ENCODE measurements at regions not wholly inside any gene's neighbourhood (a gene's known extent, or its start where the extent isn't known, plus 50 kb on each side); places are given as distances from the start of the nearest gene placed in this dataset.

DNA sequence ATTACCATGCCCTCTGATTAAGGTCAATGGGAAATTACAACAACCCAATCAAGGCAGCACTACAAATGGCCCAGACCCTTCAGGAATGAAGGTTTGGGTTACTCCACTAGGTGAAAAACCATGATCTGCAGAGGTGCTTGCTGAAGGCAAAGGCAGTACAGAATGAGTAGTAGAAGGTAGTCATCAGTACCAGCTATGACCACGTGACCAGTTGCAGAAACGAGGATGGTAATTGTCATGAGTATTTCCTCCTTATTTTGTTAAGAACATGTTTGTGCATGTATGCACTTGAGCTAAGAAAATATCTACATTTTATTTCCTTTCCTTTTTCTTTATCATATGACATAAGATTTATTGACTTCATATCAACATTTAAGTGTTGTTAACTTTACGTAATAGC is 607.1 kb downstream of the KCNT2 start:
- no peak for DNase-seq

DNA sequence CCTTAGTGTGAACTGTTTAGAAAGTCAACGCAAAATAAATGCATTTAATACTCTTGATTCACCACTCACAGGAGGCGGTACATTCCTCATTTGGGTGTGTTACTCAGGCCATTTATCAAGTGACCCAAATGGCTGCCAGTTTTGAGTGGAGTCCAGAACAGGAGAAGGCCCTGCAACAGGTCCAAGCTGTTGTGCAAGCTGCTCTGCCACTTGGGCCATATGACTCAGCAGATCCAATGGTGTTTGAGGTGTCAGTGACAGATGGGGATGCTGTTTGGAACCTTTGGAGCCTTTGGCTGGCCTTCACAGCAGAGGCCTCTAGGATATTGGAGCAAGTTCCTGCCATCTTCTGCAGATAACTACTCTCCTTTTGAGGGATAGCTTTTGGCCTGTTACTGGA is 609.2 kb downstream of the KCNT2 start:
- no peak for DNase-seq

DNA sequence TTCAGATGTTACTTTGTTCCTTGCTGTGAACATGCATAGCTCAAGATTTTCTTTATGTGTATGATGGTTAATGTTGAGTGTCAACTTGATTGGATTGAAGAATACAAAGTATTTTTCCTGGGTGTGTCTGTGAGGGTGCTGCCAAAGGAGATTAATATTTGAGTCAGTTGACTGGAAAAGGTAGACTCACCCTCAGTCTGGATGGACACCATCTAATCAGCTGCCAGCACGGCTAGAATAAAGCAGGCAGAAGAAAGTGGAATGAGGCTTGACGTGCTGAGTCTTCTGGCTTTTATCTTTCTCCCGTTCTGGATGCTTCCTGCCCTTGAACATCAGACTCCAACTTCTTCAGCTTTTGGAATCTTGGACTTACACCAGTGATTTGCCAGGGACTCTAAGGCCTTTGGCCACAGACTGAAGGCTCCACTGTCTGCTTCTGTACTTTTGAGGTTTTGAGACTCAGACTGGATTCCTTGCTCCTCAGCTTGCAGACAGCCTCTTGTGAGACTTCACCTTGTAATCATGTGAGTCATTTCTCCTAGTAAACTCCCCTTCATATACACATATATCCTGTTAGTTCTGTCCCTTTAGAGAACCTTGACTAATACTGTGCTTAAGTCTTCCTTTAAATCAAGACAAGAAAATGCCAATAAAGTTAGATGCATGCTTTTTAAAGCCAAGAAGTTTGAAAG is 626.6 kb downstream of the KCNT2 start:
- DNase-seq = peak; percentile 9

DNA sequence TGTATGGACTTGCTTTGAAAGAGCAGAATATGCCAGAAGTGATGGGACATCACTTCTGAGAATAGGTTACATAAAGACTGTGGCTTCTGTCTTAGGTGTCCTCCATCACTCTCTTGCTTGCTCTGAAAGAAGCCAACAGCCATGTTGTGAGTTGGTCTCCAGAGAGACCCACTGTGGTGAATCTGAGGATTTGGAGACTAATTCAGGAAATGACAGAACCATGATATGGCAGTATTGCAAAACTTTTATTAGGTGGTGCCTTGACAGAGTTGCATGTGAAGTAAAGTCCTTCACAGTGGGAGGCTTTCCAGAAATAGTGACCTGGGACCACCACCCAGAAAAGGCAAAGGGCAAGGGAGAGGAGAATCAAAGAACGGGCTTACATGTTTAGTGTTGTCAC is 628.6 kb downstream of the KCNT2 start:
- no peak for DNase-seq

DNA sequence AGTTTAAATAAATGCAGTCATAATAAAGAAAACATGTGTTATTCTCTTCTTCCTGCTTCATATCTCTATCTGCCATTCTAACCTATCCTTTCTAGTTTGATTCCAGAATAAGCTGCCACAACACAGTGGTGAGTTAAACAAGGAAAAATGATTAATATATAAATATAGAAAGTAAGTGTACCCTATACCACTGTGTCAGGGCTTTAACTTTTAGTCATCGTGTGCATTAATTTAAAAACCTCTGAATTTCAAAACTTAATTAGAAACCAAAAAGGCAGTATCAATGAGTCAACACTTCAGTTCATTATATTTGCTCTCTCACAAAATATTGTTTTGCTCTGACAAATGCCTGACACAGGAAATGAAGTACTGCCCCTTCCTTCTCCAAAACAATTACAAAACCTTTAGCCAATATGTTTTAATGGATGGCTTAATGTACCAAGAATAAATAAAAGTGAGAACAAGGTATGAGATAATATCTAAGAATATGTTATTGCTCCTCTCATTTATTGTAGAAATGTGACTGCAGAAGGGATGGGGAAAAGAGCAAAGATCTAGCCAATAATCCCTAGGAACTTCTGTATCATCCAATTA is 634.8 kb downstream of the KCNT2 start:
- DNase-seq = no peak

DNA sequence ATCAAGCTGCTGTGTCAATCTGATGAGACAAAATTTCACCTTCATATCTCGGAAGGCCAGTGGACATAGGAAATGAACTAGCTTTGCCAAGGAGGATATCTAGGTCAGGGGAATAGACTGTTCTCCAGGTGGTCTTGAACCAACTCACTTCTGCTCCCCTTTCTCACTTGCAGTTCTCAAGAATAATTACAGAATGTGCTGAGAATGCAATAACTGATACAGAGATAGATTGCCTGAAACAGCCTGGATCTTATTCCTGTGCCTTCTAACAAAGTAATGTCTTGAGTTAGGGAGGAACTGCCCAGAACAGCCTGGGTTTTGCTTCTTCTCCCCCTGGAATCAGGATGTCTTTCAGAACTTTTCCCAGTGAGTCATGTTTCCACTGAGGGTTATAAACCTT is 636.7 kb downstream of the KCNT2 start:
- peak; percentile 4 for DNase-seq

DNA sequence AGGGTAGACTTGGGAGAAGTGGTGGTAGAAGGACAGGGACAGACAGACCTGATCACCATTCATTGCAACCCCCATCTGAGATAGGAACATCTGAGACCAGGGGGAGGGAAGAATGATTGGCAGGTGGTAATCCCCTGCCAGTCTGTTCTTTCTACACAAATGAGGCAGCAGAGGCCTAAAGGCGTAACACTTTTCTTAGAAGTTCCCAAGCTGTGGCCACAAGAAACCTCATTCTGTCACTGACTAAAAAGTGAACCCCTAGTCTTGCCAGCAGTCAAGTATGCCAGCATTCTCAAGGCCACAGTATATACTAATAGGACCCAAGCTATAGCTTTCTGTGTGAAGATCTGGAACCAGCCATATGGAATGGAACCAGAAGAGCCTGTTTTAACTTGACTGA is 638.0 kb downstream of the KCNT2 start:
- no peak for DNase-seq

DNA sequence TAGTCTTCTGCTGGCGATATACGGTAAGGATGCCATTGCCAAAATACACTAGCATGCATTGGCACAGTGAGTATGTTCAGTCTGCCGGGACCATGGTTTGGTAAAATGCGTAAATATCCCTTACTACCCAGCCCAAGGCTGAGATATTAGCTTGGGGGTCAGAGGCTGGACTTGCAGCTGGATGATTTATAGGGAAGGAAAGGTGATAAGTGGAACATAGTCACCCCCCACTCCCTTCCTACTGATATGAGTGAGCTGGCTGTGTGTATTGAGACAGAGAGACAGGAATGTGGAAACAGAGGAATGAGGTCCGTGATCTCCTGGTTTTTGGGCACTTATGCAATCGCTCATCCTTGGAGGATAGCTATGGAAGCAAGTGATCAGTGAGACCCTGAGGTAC is 642.8 kb downstream of the KCNT2 start:
- no peak for DNase-seq

DNA sequence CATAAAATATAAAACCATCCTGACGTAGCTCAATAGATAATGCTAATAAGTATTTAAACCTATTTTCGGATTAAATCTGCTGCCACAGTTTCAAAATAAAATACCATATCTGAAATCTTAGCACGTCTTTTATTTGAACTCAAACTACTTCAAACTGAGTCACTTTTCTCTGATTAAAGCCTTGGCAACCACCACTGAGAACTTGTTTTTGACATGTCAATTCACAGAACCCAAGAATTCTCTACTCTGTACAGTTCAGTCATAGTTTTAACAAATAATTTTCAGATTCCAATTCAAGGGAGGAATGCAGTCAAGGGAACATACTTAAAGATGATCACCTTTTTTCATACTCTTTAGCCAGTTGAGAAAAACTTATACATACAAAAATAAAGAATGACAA is 643.2 kb downstream of the KCNT2 start:
- DNase-seq = no peak

DNA sequence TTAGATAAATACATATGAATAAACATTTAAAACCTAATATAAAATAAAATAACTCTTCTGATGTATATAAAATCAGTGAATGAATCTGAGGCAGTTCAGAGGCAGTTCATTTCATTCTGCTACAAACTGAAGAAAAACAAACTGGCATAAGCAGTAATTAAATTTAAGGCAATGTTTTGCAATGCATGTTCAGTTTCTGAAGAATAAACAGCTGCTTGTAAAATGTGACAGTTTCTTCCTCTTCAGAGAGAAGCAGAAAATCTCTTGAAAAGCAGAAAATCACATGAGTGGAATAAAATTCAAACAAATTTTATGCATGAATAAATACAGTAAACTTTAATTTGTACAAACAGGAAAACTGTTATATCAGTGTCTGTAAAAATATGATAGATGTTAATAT is 643.7 kb downstream of the KCNT2 start:
- no peak for DNase-seq

DNA sequence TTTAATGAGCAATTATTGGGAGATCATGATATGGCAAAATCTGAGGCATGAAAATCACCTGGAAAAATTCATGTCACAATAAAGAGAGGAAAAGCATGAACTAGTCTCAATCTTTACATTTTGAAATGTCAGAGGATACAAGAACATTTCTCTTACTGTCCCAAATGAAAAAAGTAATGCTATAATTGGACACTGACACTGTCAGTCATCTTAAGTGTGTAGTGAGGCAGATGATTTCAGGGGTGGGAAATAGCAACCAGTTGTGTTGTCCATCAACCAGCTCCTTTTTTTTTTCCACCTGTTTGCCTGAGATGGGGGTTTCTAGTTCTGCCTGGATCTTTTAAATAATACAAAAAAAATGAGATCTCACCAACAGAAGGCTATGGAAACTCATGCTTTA is 646.2 kb downstream of the KCNT2 start:
- DNase-seq = no peak

DNA sequence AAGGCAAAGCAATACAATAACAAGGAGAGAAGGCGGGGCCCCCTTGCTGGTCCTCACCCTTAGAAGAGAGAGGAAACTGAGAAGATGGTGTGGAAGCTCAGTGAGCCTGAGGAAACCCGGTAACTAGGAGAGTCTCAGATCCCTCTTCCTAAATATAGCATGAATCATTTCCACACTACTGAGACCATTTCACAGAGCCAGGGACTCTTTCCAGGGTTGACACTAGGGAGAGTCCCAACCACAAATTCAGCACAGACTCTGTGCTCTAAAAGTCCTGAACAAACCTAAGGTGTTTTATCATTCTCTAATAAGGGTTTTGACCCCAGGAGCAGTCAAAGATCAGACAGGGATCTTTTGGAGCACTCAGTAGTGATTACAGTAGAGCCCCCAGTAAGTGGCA is 647.7 kb downstream of the KCNT2 start:
- no peak for DNase-seq

DNA sequence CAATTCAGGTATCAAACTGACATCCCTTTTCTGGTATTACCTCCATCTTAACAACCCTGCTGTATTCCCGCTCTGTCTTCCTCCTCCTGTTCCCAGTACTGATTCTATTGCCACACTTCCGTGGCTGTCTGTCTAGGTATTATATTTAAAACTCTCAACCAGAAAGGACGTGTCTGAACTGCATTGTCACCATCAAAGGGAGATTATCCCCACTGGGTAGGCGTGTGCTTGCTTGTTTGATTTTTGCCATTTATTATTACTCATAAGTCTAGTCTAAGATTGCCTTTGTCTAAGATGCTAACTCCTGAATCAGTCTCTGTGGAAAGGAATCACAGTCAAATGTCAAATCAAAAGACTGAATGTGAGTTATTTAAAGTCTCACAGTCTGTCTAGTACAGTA is 650.1 kb downstream of the KCNT2 start:
- DNase-seq = no peak

DNA sequence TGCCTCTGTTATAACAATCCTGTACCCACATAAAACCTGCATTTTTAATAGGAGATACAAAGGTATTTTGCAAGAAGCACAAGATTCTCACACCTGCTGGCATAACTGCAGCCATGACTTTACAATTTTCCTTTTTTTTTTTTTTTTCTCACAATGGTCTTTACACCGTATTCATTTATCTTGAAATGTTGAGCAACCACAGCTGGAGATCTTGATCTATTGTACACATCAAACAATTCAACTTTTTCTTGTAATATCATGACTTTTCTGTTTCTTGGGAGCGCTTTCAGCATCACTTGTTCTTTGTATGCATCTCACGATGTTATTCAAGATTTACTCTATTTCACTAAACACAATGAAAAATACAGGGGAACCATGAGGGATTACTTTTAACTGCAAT is 651.4 kb downstream of the KCNT2 start:
- DNase-seq = no peak

DNA sequence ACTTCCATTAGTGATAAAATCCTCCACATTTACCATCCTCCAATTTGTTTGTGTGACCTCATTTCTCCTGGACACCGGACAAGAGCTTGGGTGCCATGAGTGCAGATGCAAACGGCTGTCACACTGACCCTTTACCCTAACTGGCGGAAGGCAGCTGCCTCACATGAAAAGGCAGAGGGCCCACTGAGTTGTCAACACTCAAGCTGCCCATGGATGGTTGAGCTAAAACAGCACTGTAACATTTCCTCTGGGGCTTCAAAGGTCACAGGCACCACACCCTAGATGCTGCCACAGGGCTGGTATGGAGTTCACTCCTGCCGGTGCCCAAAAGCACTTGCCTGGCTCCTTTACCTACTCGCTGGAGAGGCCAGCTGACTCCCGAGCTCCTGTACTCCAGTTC is 653.4 kb downstream of the KCNT2 start:
- no peak for DNase-seq

DNA sequence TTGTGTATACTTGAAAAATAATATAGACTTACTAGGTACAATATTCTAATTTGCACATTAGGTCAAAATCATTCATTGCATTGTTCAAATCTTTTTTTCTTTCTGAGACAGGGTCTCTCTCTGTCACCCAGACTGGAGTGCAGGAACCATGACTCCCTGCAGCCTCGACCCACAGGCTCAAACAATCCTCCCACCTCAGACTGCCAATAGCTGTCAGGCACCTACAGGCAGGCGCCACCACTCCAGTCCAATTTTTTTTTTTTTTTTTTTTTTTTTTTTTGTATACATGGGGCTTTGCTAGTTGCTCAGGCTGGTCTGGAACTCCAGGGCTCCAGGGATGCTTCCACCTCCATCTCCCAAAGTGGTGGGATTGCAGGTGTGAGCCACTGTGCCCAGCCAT is 656.9 kb downstream of the KCNT2 start:
- no peak for DNase-seq

DNA sequence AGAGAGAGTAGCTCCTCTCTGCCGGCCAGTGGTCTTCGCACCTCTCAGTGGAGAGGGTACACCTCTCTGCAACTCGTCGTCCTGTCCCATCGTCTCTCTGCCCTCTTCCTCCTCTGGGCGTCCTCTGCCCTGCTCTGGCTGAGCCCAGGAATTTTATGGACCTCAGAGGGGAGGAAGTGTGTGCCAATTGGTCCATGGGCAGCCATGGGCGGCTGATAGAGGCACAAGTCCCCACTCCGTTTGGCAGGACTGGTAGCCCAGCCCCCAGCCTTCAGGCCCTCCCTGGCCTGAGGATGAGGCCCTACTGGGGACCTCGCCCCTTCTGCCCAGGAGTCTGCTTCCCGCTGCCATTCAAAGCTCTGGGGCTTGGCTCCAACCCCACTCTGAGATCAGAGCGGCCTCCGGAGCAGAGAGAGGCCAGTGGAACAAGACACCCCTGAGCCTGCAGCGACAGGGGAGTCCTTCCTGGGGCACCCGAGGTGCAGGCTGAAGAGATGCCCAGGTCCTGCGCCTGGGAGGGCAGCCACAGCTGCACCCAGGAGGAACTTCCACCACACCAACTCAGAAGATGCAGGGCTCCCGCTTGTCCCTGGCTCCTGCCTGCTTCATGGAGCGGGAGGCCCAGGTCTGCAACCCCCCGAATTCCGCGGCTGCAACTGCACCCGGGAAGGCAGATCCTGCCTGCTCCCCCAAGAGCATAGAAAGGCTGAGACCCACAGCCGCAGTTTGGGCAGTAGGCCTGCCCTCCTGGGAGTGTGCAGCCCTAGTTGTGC is 659.9 kb downstream of the KCNT2 start:
- no peak for DNase-seq

DNA sequence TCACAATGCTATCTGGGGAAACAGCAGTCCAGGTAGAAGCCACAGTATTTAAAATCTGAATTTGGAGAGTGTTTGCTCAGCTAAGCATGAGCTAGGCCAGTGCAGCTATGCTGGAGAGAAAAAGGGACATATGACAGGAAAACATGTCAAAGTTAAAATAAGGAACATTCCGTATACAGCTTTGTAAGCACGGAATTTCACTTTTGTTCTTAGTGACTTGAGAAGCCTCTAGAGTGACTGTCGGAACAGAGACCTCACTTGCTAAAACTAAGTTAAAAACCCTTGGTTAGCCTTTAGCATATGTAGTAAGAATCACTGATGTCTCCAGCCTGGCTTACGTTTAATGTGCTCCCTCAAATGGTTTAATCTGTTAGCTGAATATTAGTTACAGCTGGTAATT is 661.7 kb downstream of the KCNT2 start:
- no peak for DNase-seq

DNA sequence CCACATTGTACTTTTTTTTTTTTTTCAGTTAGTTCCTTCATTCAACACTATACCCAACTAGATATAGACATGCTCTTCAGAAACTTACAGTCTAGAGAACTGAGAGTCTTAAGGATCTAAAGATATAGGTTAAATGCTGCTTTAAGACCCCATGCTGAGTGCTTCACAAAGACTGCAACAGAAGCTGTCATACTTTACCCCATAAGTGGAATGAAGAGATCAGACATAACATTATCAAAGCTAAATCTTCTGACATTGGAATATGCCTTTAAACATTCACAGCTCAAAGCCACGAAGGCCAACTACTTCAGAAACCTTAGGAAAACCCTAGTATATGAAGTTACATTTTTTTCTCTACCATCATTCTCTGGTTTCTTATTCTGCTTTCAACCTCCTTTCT is 666.4 kb downstream of the KCNT2 start:
- DNase-seq = no peak

DNA sequence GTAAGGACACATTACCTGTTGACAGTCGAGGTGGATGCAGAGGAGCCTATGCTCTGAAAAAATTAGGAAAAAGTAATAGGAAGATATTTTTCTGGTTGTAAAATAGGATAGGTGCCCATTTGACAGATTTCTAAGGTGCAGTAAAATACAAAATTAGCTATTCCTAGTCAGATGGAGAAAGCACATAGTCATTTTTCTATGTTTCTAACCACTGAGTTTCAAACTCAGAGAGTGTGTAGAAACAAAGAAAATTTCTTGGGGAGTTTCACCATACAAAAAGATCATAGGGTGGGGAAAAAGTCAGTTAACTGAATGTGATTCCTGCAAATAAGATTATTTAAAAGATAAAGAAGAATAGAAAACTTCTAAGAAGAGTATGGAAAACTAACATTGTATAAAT is 666.9 kb downstream of the KCNT2 start:
- DNase-seq = no peak

DNA sequence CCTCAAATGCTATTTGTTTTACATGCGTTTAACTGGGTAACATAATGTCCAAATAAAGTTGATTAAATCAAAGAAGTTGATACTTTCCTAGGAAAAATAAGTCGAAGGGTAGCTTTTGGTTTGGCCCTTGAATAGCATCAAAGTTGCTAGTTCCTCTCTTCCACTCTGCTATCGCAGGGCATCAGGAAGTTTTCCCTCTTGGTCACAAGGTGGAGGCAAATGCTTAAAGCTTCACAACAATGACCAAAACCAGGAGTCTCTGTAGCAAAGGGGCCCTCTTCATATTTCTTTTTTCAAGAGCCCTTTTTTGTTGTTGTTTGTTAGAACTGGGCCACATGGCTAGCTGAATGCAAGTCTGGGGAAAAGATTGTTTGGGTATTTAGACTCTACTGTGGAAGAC is 668.4 kb downstream of the KCNT2 start:
- peak; percentile 12 for DNase-seq

DNA sequence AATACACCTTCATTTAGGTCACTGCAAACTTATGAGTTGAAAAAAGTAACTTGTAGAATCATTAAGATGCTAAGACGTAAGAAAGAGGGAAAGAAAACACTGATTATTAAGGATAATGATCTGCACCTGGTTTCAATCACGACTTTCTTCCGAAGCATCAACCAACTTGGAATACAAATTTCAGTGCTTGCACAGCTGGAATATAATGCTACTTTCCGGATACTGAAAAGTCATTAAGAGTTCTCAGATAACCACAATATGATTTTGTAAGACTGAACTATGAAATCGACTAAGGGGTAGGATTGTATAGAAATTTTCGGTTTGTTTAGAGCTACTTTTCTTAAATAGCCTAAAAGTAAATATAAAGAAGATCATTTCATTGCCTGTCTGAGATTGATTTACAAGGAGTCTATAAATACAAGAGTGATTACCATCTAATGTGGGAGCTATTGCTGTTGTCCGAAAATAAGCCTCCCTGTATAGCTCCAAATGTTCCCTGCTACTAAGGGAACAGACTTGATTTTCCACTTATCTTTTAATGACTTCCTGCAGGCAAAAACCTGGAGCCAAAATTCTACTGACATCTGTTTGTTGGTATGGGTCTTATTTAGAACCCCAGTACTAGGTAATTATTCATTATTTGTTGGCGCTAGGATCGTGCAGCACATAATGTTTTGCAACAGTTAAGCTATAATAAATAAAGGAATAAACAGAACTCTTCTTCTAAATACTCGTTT is 673.3 kb downstream of the KCNT2 start:
- DNase-seq = no peak

DNA sequence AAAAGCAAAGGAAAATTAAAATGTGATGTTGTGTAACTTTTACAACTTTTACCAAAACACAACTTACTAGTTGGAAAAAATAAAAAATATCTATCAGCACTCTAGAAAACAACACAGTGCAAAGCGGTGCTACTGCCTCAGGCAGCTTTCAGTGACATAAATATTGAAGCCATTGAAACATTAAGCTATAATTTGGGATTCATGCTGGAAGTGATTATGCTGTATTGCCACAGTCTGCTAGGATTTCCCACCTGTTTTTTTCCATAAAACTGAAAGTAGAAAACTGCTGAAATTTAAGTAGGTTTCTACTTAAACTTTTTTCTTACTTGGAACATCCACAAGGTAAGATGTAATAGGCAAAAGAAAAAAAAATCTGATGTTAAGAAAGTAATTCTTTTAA is 674.4 kb downstream of the KCNT2 start:
- DNase-seq = no peak

DNA sequence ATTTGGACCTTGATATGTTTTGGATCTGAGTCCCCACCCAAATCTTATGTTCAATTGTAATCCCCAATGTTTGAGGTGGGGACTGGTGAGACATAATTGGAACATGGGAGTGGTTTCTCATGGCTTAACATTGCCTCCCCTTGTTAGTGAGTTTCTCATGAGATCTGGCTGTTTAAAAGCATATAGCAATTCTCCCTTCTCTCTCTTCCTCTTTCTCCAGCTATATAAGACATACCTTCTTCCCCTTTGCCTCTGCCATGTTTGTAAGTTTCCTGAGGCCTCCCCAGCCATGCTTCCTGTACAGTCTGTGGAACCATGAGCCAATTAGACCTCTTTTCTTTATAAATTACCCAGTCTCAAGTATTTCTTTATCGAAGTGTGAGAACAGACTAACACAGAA is 692.4 kb downstream of the KCNT2 start:
- no peak for DNase-seq

Measured in EL (cell line).